Hematopoietic multipotent progenitor cell treated with erythropoietin and hydrocortisone succinate and interleukin-3 and kit ligand, for 8 days (in vitro differentiated cells): ENCODE measurements at regions not wholly inside any gene's neighbourhood (a gene's known extent, or its start where the extent isn't known, plus 50 kb on each side); places are given as distances from the start of the nearest gene placed in this dataset.

Experiments used
- DNase-seq: peaks from one replicate; pipeline ENCODE4 v3.0.0-alpha.2; 2015

- no peak for DNase-seq
Measured at GRCh38 chr11:111089759-111090158, 155.8 kb upstream of the POU2AF2 start.

- DNase-seq, result no peak
Measured at GRCh38 chr11:111088847-111089355, 156.6 kb upstream of the POU2AF2 start.

GRCh38 chr11:111086058-111086457 is 159.5 kb upstream of the POU2AF2 start:
- DNase-seq, result no peak

- no peak for DNase-seq
Measured at GRCh38 chr11:111082664-111083063, 162.9 kb upstream of the POU2AF2 start.

- DNase-seq, result no peak
Measured at GRCh38 chr11:111081021-111081511, 164.5 kb upstream of the POU2AF2 start.

GRCh38 chr11:111077530-111078322 is 167.8 kb upstream of the POU2AF2 start:
- DNase-seq, result no peak

GRCh38 chr11:111069066-111069465 is 176.5 kb upstream of the POU2AF2 start:
- DNase-seq, result no peak

- no peak for DNase-seq
Measured at GRCh38 chr11:111067994-111068393, 177.5 kb upstream of the POU2AF2 start.

GRCh38 chr11:111066846-111067245 is 178.7 kb upstream of the POU2AF2 start:
- DNase-seq, result peak; percentile 8

GRCh38 chr11:111063726-111064517 is 181.6 kb upstream of the POU2AF2 start:
- DNase-seq, result no peak

- no peak for DNase-seq
Measured at GRCh38 chr11:111062420-111062819, 183.1 kb upstream of the POU2AF2 start.

GRCh38 chr11:111059726-111060125 is 185.8 kb upstream of the POU2AF2 start:
- DNase-seq, result no peak

- DNase-seq, result no peak
Measured at GRCh38 chr11:111049131-111049530, 196.4 kb upstream of the POU2AF2 start.

- DNase-seq, result no peak
Measured at GRCh38 chr11:111047374-111047773, 198.2 kb upstream of the POU2AF2 start.

- no peak for DNase-seq
Measured at GRCh38 chr11:111046291-111046690, 199.2 kb upstream of the POU2AF2 start.

- DNase-seq, result no peak
Measured at GRCh38 chr11:111045874-111046273, 199.7 kb upstream of the POU2AF2 start.

GRCh38 chr11:111045407-111045803 is 200.1 kb upstream of the POU2AF2 start:
- DNase-seq, result no peak

- DNase-seq, result no peak
Measured at GRCh38 chr11:111044751-111045406, 200.6 kb upstream of the POU2AF2 start.

GRCh38 chr11:111039982-111040381 is 205.5 kb upstream of the POU2AF2 start:
- DNase-seq, result no peak

- no peak for DNase-seq
Measured at GRCh38 chr11:111035746-111036145, 209.8 kb upstream of the POU2AF2 start.

GRCh38 chr11:111026241-111026640 is 219.3 kb upstream of the POU2AF2 start:
- DNase-seq, result no peak

- no peak for DNase-seq
Measured at GRCh38 chr11:111021131-111021530, 224.4 kb upstream of the POU2AF2 start.
